Vagina (tissue), 2 donors: ENCODE measurements at regions not wholly inside any gene's neighbourhood (a gene's known extent, or its start where the extent isn't known, plus 50 kb on each side); places are given as distances from the start of the nearest gene placed in this dataset.

ENCODE experiments used
- CTCF ChIP-seq, 3 experiments: fragments of 450-650 bp in 2 of 3; fragments of 200-600 bp in 1 of 3; sonication (generic) in 1 of 3; IDR thresholded peaks; one replicate each; pipeline ENCODE4 v1.5.1; 2017 to 2019; ENCODE audit warnings: antibody characterized with exemption in 3 of 3, mild to moderate bottlenecking in 2 of 3, moderate library complexity in 2 of 3
- POLR2A ChIP-seq, 2 donors: fragments of 450-650 bp; IDR thresholded peaks; one replicate each; pipeline ENCODE4 v1.6.1; 2017; ENCODE audit warnings: antibody characterized with exemption in 2 of 2, mild to moderate bottlenecking in 2 of 2, moderate library complexity in 2 of 2

- TF ChIP-seq CTCF (IDR thresholded peaks at IDR 0.05) (no peak), POLR2A (IDR thresholded peaks at IDR 0.05) (no peak)
Measured at GRCh38 chr6:112660626-112661025, 313.5 kb downstream of the RFPL4B start.
